Activated naive CD4-positive, alpha-beta T cell treated with anti-CD3 and anti-CD28 coated beads, Interleukin-2, amount 10 ng/mL, durations not matched to agents 7 days and 5 days (primary cell): ENCODE measurements at regions not wholly inside any gene's neighbourhood (a gene's known extent, or its start where the extent isn't known, plus 50 kb on each side); places are given as distances from the start of the nearest gene placed in this dataset.

Experiments used
- CTCF ChIA-PET: fragments of 350-600 bp; sonication (Branson Sonifier 250); formaldehyde crosslinking; loops from one replicate; lab custom pipeline; 2021; ENCODE audit warnings: antibody characterized with exemption; lab: Charles Lee
- DNase-seq: peaks from one replicate; pipeline ENCODE4 v3.0.0-alpha.2; 2020
- H3K27ac Mint-ChIP-seq: one replicate; pipeline ENCODE4 v1.8.0; 2021; ENCODE audit warnings: mild to moderate bottlenecking, moderate library complexity, mixed read lengths
- H3K27me3 Mint-ChIP-seq: one replicate; pipeline ENCODE4 v1.8.0; 2021; ENCODE audit warnings: mild to moderate bottlenecking, mixed read lengths
- H3K36me3 Mint-ChIP-seq: one replicate; pipeline ENCODE4 v1.8.0; 2021; ENCODE audit warnings: mixed read lengths
- H3K4me1 Mint-ChIP-seq: one replicate; pipeline ENCODE4 v1.8.0; 2021; ENCODE audit warnings: mixed read lengths
- H3K4me3 Mint-ChIP-seq: one replicate; pipeline ENCODE4 v1.8.0; 2021; ENCODE audit warnings: mild to moderate bottlenecking, moderate library complexity, mixed read lengths
- H3K9me3 Mint-ChIP-seq: one replicate; pipeline ENCODE4 v1.8.0; 2021; ENCODE audit warnings: mixed read lengths

- Mint-ChIP-seq H3K27ac (no peak overlapping the region), H3K27me3 (no peaks in the 10 kb centered on the region), H3K4me1 (no peaks in the 10 kb centered on the region), H3K4me3 (no peak overlapping the region), H3K36me3 (no peaks in the 10 kb centered on the region), H3K9me3 (no peaks in the 10 kb centered on the region)
- no peak for DNase-seq
- CTCF ChIA-PET = no interaction called here
Measured at GRCh38 chr2:40507432-40507831, 55.5 kb upstream of the SLC8A1 start.

GRCh38 chr2:40510304-40510703, 58.4 kb upstream of the SLC8A1 start:
- DNase-seq = no peak
- Mint-ChIP-seq H3K27ac (no peak overlapping the region), H3K36me3 (no peaks in the 10 kb centered on the region), H3K27me3 (no peaks in the 10 kb centered on the region), H3K4me1 (no peaks in the 10 kb centered on the region), H3K9me3 (no peaks in the 10 kb centered on the region), H3K4me3 (no peak overlapping the region)
- CTCF ChIA-PET = no interaction called here

GRCh38 chr2:40511661-40512213, 59.8 kb upstream of the SLC8A1 start:
- DNase-seq = no peak
- Mint-ChIP-seq H3K4me3 (no peak overlapping the region), H3K4me1 (no peaks in the 10 kb centered on the region), H3K27ac (no peak overlapping the region), H3K27me3 (no peaks in the 10 kb centered on the region), H3K9me3 (no peaks in the 10 kb centered on the region), H3K36me3 (no peaks in the 10 kb centered on the region)
- CTCF ChIA-PET = no interaction called here

- CTCF ChIA-PET = no interaction called here
- no peak for DNase-seq
Measured at GRCh38 chr2:40512256-40512655, 60.4 kb upstream of the SLC8A1 start.

GRCh38 chr2:40513201-40513600, 61.3 kb upstream of the SLC8A1 start:
- no peaks in the 10 kb centered on the region for H3K4me1 Mint-ChIP-seq
- H3K27me3 Mint-ChIP-seq = no peaks in the 10 kb centered on the region
- no peaks in the 10 kb centered on the region for H3K9me3 Mint-ChIP-seq
- H3K27ac Mint-ChIP-seq = no peak overlapping the region
- no peak overlapping the region for H3K4me3 Mint-ChIP-seq
- CTCF ChIA-PET = no interaction called here
- no peak for DNase-seq
- H3K36me3 Mint-ChIP-seq = no peaks in the 10 kb centered on the region

More at GRCh38 chr2:40512256-40512655, 60.4 kb upstream of the SLC8A1 start:
- Mint-ChIP-seq H3K4me1 (no peaks in the 10 kb centered on the region), H3K27ac (no peak overlapping the region), H3K9me3 (no peaks in the 10 kb centered on the region), H3K27me3 (no peaks in the 10 kb centered on the region), H3K4me3 (no peak overlapping the region), H3K36me3 (no peaks in the 10 kb centered on the region)

DNA sequence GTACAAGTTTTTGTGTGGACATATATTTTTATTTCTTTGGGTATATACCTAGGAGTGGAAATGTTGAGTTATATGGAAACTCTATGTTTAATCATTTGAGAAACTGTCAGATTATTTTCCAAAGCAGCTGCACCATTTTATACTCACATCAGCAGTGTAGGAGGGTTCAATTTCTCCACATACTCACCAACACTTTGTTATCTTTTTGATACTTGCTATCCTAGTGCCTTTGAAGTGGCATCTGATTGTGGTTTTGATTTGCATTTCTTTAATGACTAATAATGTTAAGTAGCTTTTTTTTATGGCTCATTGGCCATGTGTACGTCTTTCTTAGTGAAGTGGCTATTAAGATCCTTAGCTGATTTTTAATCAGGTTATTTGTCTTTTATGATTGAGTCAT, 64.7 kb upstream of the SLC8A1 start:
- DNase-seq = no peak
- no peaks in the 10 kb centered on the region for H3K27me3 Mint-ChIP-seq
- H3K27ac Mint-ChIP-seq = no peak overlapping the region
- no peaks in the 10 kb centered on the region for H3K4me1 Mint-ChIP-seq
- H3K36me3 Mint-ChIP-seq = no peaks in the 10 kb centered on the region
- H3K4me3 Mint-ChIP-seq = no peak overlapping the region
- CTCF ChIA-PET = no interaction called here
- H3K9me3 Mint-ChIP-seq = no peaks in the 10 kb centered on the region

- H3K4me1 Mint-ChIP-seq = no peaks in the 10 kb centered on the region
- no peaks in the 10 kb centered on the region for H3K36me3 Mint-ChIP-seq
- CTCF ChIA-PET = no interaction called here
Measured at GRCh38 chr2:40528564-40528963, 76.7 kb upstream of the SLC8A1 start.

DNA sequence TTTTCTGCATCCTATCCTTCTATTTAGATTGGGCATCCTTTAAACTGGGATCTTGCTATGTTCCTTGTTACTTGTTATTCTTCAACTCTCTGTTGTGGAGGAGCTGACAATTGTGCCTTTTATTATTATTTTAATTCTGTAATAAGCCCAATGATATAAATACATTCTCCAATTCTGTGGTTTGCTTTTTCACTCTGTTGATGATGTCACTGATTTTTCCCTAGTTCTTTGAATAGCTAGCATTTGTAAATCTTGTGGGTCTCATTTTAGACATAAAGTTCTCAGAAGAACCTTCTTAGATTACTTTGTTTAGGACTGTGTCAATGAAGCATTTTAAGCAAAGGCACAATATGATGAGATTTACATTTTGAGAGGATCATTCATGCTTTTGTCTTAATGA, 79.5 kb upstream of the SLC8A1 start:
- DNase-seq = no peak
- no peak overlapping the region for H3K27ac Mint-ChIP-seq
- H3K4me3 Mint-ChIP-seq = no peak overlapping the region
- peaks cover 13% of the 10 kb centered on the region for H3K9me3 Mint-ChIP-seq
- peaks cover 3% of the 10 kb centered on the region for H3K4me1 Mint-ChIP-seq
- H3K27me3 Mint-ChIP-seq = no peaks in the 10 kb centered on the region
- CTCF ChIA-PET = no interaction called here
- no peaks in the 10 kb centered on the region for H3K36me3 Mint-ChIP-seq

More at GRCh38 chr2:40528564-40528963, 76.7 kb upstream of the SLC8A1 start:
- Mint-ChIP-seq H3K27ac (no peak overlapping the region), H3K4me3 (no peak overlapping the region), H3K27me3 (no peaks in the 10 kb centered on the region), H3K9me3 (peaks cover 13% of the 10 kb centered on the region)
- DNase-seq = no peak

DNA sequence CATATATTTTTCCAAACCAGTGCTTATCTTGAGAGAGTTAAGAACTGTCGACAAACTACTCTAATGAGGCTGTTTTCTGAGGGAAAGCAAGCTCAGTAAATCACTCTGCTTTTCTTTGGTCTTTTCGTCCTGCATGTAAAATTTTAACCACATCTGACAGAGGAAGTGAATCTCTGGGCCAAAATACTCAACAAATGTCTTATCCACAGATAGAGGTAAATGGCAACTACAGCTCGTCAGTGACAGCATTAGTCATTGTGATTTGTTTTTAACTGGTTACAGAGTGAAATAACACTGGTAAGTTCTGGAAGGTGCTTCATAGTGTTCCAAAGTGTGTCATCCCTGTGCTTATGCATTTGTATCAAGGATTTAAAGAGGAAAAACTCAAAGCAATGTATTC, 82.6 kb upstream of the SLC8A1 start:
- H3K4me3 Mint-ChIP-seq = no peak overlapping the region
- H3K27me3 Mint-ChIP-seq = no peaks in the 10 kb centered on the region
- peaks cover 3% of the 10 kb centered on the region for H3K4me1 Mint-ChIP-seq
- CTCF ChIA-PET = interaction anchor here (0.9 kb wide), 1 partner anchor 20 kb away, joined by 3 read pairs; no protein-coding TSS in a partner anchor
- no peak overlapping the region for H3K27ac Mint-ChIP-seq
- H3K9me3 Mint-ChIP-seq = peaks cover under 1% of the 10 kb centered on the region
- no peaks in the 10 kb centered on the region for H3K36me3 Mint-ChIP-seq
- no peak for DNase-seq

DNA sequence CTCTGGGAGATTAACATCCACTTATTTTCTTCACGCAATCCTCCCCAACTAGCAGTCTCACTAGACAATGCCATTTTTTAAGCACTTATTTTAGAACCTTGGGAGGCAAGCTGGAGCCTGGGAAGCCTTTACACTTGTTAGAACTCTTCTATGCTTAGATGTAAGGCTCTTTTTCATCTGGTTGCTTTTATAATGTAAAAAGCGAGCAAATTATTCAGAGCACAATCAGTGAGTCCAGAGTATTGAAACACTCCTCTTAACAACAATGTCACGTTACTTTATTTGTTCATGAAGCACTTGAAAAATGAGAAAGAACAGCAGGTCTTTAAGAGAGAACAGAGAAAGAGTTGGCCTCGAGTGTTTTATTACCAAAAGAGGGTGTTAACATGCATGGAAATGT, 84.1 kb upstream of the SLC8A1 start:
- no peaks in the 10 kb centered on the region for H3K27me3 Mint-ChIP-seq
- no peak overlapping the region for H3K4me3 Mint-ChIP-seq
- no peaks in the 10 kb centered on the region for H3K36me3 Mint-ChIP-seq
- DNase-seq = no peak
- peaks cover 3% of the 10 kb centered on the region for H3K4me1 Mint-ChIP-seq
- no peaks in the 10 kb centered on the region for H3K9me3 Mint-ChIP-seq
- H3K27ac Mint-ChIP-seq = no peak overlapping the region
- CTCF ChIA-PET = no interaction called here

DNA sequence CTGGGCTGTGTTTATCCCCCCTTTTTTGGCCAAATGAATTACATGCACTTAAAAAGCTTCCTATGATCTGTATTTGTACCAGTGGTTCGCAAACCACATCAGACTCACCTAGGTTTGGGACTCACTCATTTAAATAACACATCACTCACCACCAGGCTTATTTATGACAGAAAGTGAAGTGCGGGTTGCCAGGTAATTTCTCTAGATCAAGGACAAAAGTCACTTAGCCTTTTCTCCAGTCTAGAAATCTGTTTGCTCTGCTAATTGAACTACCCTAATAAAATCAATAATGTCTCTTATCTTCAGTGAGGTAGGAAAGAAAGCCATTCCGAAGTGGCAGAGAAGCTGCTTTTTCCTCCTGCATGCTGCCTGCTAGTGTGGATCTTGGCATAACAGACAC, 88.1 kb upstream of the SLC8A1 start:
- CTCF ChIA-PET = no interaction called here
- Mint-ChIP-seq H3K4me3 (no peak overlapping the region), H3K9me3 (no peaks in the 10 kb centered on the region), H3K27me3 (no peaks in the 10 kb centered on the region), H3K36me3 (no peaks in the 10 kb centered on the region), H3K27ac (no peak overlapping the region), H3K4me1 (no peaks in the 10 kb centered on the region)
- no peak for DNase-seq

DNA sequence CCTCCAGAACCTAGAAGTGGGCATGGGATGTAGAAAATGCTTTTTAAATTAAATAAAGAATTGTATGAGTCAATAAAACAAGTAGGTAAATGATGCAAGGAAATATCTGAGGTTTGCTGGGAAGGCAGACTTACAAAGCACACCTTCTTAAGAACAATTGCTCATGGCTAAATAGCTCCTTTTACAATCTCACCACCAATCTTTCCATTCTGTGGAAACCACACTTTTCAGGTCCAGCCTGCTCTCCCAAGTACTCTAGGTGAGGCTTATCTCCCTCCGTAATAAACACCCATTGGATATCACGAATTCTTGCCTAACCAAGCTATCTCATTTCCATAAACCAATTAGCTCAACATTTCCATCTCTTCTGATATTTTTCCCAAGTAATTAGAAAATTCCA, 91.5 kb upstream of the SLC8A1 start:
- H3K4me3 Mint-ChIP-seq = no peak overlapping the region
- CTCF ChIA-PET = no interaction called here
- H3K36me3 Mint-ChIP-seq = no peaks in the 10 kb centered on the region
- no peak overlapping the region for H3K27ac Mint-ChIP-seq
- DNase-seq = no peak
- H3K9me3 Mint-ChIP-seq = no peaks in the 10 kb centered on the region
- no peaks in the 10 kb centered on the region for H3K27me3 Mint-ChIP-seq
- no peaks in the 10 kb centered on the region for H3K4me1 Mint-ChIP-seq

- Mint-ChIP-seq H3K27me3 (no peaks in the 10 kb centered on the region), H3K27ac (no peak overlapping the region), H3K4me1 (no peaks in the 10 kb centered on the region), H3K36me3 (no peaks in the 10 kb centered on the region), H3K4me3 (no peak overlapping the region), H3K9me3 (no peaks in the 10 kb centered on the region)
- no peak for DNase-seq
- CTCF ChIA-PET = no interaction called here
Measured at GRCh38 chr2:40544072-40544471, 92.2 kb upstream of the SLC8A1 start.

- CTCF ChIA-PET = no interaction called here
- no peaks in the 10 kb centered on the region for H3K4me1 Mint-ChIP-seq
- H3K27me3 Mint-ChIP-seq = no peaks in the 10 kb centered on the region
- DNase-seq = no peak
- H3K4me3 Mint-ChIP-seq = no peak overlapping the region
- H3K27ac Mint-ChIP-seq = no peak overlapping the region
- H3K9me3 Mint-ChIP-seq = no peaks in the 10 kb centered on the region
- no peaks in the 10 kb centered on the region for H3K36me3 Mint-ChIP-seq
Measured at GRCh38 chr2:40545645-40546044, 93.8 kb upstream of the SLC8A1 start.

DNA sequence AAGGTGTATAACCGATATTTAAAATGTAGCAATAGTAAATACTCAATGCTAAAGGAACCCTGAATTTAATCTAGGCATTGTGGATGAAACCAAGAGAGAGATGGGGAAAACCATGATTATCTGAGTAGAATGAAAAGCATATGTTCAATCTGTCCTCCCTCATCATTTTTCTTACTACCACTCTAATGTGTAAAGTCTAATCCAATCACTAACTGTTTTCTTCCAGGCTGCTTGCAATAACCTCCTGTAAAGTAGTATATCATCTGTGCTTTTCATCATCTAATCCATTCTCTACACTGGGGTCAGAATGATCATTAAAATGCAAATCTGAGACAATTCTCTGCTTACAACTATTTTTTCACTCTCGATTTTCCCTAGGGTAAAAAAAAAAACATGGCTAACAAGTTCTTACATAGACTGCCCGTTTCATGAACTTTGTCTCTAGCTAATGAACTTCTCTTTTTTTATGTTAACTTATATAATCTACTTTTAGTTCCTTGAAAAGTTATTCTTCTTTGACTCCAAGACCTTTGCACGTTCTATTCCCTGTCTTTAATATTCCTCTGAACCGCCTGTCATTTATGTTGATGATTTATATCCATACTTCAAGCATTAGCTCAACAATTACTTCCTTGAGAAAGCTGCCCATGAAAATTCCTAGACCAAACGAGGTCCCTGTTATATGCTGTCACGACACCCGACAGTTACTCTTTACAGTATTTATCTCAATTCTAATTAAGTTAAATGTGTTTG, 94.7 kb upstream of the SLC8A1 start:
- CTCF ChIA-PET = no interaction called here
- H3K9me3 Mint-ChIP-seq = no peaks in the 10 kb centered on the region
- DNase-seq = no peak
- H3K27ac Mint-ChIP-seq = no peak overlapping the region
- H3K36me3 Mint-ChIP-seq = no peaks in the 10 kb centered on the region
- no peaks in the 10 kb centered on the region for H3K4me1 Mint-ChIP-seq
- no peaks in the 10 kb centered on the region for H3K27me3 Mint-ChIP-seq
- no peak overlapping the region for H3K4me3 Mint-ChIP-seq
